Endothelial cell of umbilical vein (primary cell): ENCODE measurements at regions not wholly inside any gene's neighbourhood (a gene's known extent, or its start where the extent isn't known, plus 50 kb on each side); places are given as distances from the start of the nearest gene placed in this dataset.

Experiments
- BruUV-seq: library from RNA; stranded (reverse); fragments of 400-500 nt; replicated peaks from 2 replicates; lab custom pipeline; 2021; lab: Mats Ljungman, UMichigan
- CTCF ChIA-PET: fragments of 300-600, 350-600 bp; sonication (Branson Sonifier 250); formaldehyde crosslinking; loops from one replicate; lab custom pipeline; 2021; ENCODE audit warnings: antibody characterized with exemption, inconsistent platforms; lab: Charles Lee
- POLR2A ChIA-PET: fragments of 300-600, 350-600 bp; sonication (Branson Sonifier 250); formaldehyde crosslinking; loops from one replicate; lab custom pipeline; 2021; ENCODE audit warnings: antibody characterized with exemption, inconsistent platforms; lab: Charles Lee
- DNase-seq: peaks from one replicate; pipeline ENCODE4 v3.0.0-alpha.2; 2011; ENCODE audit warnings: low read depth, low spot score
- FAIRE-seq: peaks from 2 replicates; lab custom pipeline; 2011; peaks lifted over from hg19 to GRCh38; lab: Jason Lieb, UNC
- H2AFZ ChIP-seq: 2 replicates; pipeline ENCODE4 v1.6.0; 2012; ENCODE audit warnings: low read depth, low read length, control low read depth, inconsistent platforms
- H3K27ac ChIP-seq: 2 replicates; pipeline ENCODE4 v1.5.1; 2011; ENCODE audit warnings: low read depth, mild to moderate bottlenecking, control low read depth, low read length, moderate library complexity; ENCODE audit not compliant: insufficient read depth
- H3K27me3 ChIP-seq, 2 experiments: 2 replicates each; pipeline versions ENCODE4 v1.6.0 to v1.6.1; 2011; ENCODE audit warnings: low read length in 2 of 2, mixed read lengths in 1 of 2; ENCODE audit not compliant: control insufficient read depth in 2 of 2, insufficient read depth in 2 of 2
- H3K36me3 ChIP-seq, 2 experiments: 2 replicates in 1 of 2; 3 replicates in 1 of 2; pipeline ENCODE4 v1.5.1; 2011; ENCODE audit warnings: low read length in 2 of 2, mild to moderate bottlenecking in 1 of 2, moderate library complexity in 1 of 2; ENCODE audit not compliant: control insufficient read depth in 2 of 2, insufficient read depth in 2 of 2; ENCODE audit errors: extremely low read depth in 1 of 2
- H3K4me1 ChIP-seq: 3 replicates; pipeline ENCODE4 v1.5.1; 2011; ENCODE audit warnings: mild to moderate bottlenecking, low read length; ENCODE audit not compliant: control insufficient read depth, insufficient read depth; ENCODE audit errors: extremely low read depth
- H3K4me2 ChIP-seq: 2 replicates; pipeline ENCODE4 v1.6.1; 2011; ENCODE audit warnings: low read length, control low read depth, mixed read lengths; ENCODE audit not compliant: insufficient read depth
- H3K4me3 ChIP-seq, 3 experiments: fragments of 200-600 bp in 1 of 3; sonication (generic), shearing (Covaris generic) in 1 of 3; replicated peaks in 1 of 3; 2 replicates each; pipeline ENCODE4 v1.5.1; 2011 to 2016; ENCODE audit warnings: control low read depth in 3 of 3, low read length in 3 of 3, mild to moderate bottlenecking in 2 of 3, inconsistent platforms in 1 of 3, low read depth in 1 of 3, moderate library complexity in 1 of 3; ENCODE audit not compliant: insufficient read depth in 1 of 3
- H3K79me2 ChIP-seq: 2 replicates; pipeline ENCODE4 v1.6.0; 2012; ENCODE audit warnings: low read length, inconsistent platforms; ENCODE audit not compliant: control insufficient read depth, insufficient read depth
- H3K9ac ChIP-seq: replicated peaks from 2 replicates; pipeline ENCODE3; 2011; ENCODE audit warnings: low read length, control low read depth; ENCODE audit not compliant: insufficient read depth; ENCODE audit errors: extremely low read depth
- H3K9me1 ChIP-seq: replicated peaks from 3 replicates; pipeline ENCODE4 v1.6.0; 2011; ENCODE audit warnings: mild to moderate bottlenecking, low read length; ENCODE audit not compliant: control insufficient read depth, insufficient read depth; ENCODE audit errors: extremely low read depth
- H3K9me3 ChIP-seq: replicated peaks from 2 replicates; pipeline ENCODE4 v1.5.1; 2012; ENCODE audit warnings: low read length, inconsistent platforms; ENCODE audit not compliant: control insufficient read depth, insufficient read depth
- H4K20me1 ChIP-seq: replicated peaks from 2 replicates; pipeline ENCODE3; 2011; ENCODE audit warnings: mild to moderate bottlenecking, low read length; ENCODE audit not compliant: control insufficient read depth, insufficient read depth; ENCODE audit errors: extremely low read depth
- CTCF ChIP-seq, 2 donors: IDR thresholded peaks; 1 replicate in 1 of 2; 2 replicates in 1 of 2; pipeline ENCODE4 v1.5.1; 2011; ENCODE audit warnings: low read length in 2 of 2, mild to moderate bottlenecking in 2 of 2, moderate library complexity in 2 of 2, control low read depth in 1 of 2, inconsistent platforms in 1 of 2, low read depth in 1 of 2; ENCODE audit not compliant: insufficient read depth in 1 of 2; ENCODE audit errors: extremely low read depth in 1 of 2
- EZH2 ChIP-seq: IDR thresholded peaks from 2 replicates; pipeline ENCODE4 v1.6.1; 2012; ENCODE audit warnings: borderline replicate concordance, low read depth, mild to moderate bottlenecking, moderate library complexity, low read length, inconsistent platforms; ENCODE audit not compliant: severe bottlenecking
- FOS ChIP-seq: IDR thresholded peaks from 2 replicates; pipeline ENCODE4 v1.6.1; 2011; ENCODE audit warnings: mild to moderate bottlenecking, low read length, moderate library complexity, borderline replicate concordance; ENCODE audit not compliant: insufficient read depth
- GATA2 ChIP-seq: IDR thresholded peaks from 2 replicates; pipeline ENCODE4 v1.7.0; 2011; ENCODE audit warnings: low read depth, mild to moderate bottlenecking, moderate library complexity, mixed read lengths, low read length; ENCODE audit not compliant: insufficient read length, insufficient read depth
- JUN ChIP-seq: IDR thresholded peaks from 2 replicates; pipeline ENCODE4 v1.6.1; 2011; ENCODE audit warnings: borderline replicate concordance, low read depth; ENCODE audit not compliant: insufficient read length, insufficient read depth
- MAX ChIP-seq: IDR thresholded peaks from 2 replicates; pipeline ENCODE4 v1.6.1; 2011; ENCODE audit not compliant: insufficient read depth, insufficient read length
- MYC ChIP-seq: IDR thresholded peaks from one replicate; pipeline ENCODE4 v1.6.1; 2011; ENCODE audit warnings: mild to moderate bottlenecking, low read depth, low read length
- POLR2A ChIP-seq: IDR thresholded peaks from 2 replicates; pipeline ENCODE4 v1.6.1; 2012; ENCODE audit warnings: low read depth, mild to moderate bottlenecking, control low read depth, low read length
- POLR2AphosphoS5 ChIP-seq: IDR thresholded peaks from 2 replicates; pipeline ENCODE4 v1.6.1; 2012; ENCODE audit warnings: low read depth, mild to moderate bottlenecking, control low read depth, low read length, moderate library complexity; ENCODE audit not compliant: insufficient read depth
- dilution Hi-C: fragments of 300-500 bp; cut with MboI; formaldehyde crosslinking; loops from one replicate; pipeline ENCODE4 v1.15.0; 2019; ENCODE audit warnings: low sequenced_read_pairs; ENCODE audit not compliant: extremely low pct_ligation_motif_present
- intact Hi-C: fragments of 100-400 bp; cut with micrococcal nuclease; formaldehyde crosslinking; loops from one replicate; pipeline ENCODE4 v1.10.0; 2022

- dilution Hi-C loops (no loop called here), intact Hi-C loops (no loop called here)
- Histone ChIP-seq H3K9ac (no peak overlapping the region), H3K4me2 (no peak overlapping the region), H3K27me3 (no peaks in the 10 kb centered on the region), H3K9me1 (no peaks in the 10 kb centered on the region), H3K36me3 (no peaks in the 10 kb centered on the region), H3K4me3 (no peak overlapping the region), H3K27ac (no peak overlapping the region), H3K9me3 (no peaks in the 10 kb centered on the region), H2AFZ (no peak overlapping the region), H3K79me2 (no peaks in the 10 kb centered on the region), H3K4me1 (no peaks in the 10 kb centered on the region), H4K20me1 (no peaks in the 10 kb centered on the region)
- TF ChIP-seq MYC = no peak
- no peak for DNase-seq
- POLR2A ChIA-PET = no interaction called here
- CTCF ChIA-PET = no interaction called here
- no peak for FAIRE-seq
- no TSS peak for BruUV-seq
Observed at GRCh38 chr2:180694445-180695421, 285.7 kb upstream of the UBE2E3 start.

GRCh38 chr2:180692322-180692721, 288.1 kb upstream of the UBE2E3 start:
- no TSS peak for BruUV-seq

More at GRCh38 chr2:180692322-180692721, 288.1 kb upstream of the UBE2E3 start:
- no peaks in the 10 kb centered on the region for H3K9me1 ChIP-seq
- no peak overlapping the region for H3K27ac ChIP-seq
- no peak for FAIRE-seq
- dilution Hi-C loops (no loop called here), intact Hi-C loops (no loop called here)
- DNase-seq = no peak
- H3K4me3 ChIP-seq = no peak overlapping the region
- no peak overlapping the region for H2AFZ ChIP-seq
- no peaks in the 10 kb centered on the region for H3K9me3 ChIP-seq
- H3K79me2 ChIP-seq = no peaks in the 10 kb centered on the region
- ChIA-PET CTCF (no interaction called here), POLR2A (no interaction called here)
- no peaks in the 10 kb centered on the region for H3K36me3 ChIP-seq
- no peak overlapping the region for H3K4me2 ChIP-seq
- no peaks in the 10 kb centered on the region for H3K4me1 ChIP-seq
- no peaks in the 10 kb centered on the region for H4K20me1 ChIP-seq
- no peaks in the 10 kb centered on the region for H3K27me3 ChIP-seq
- TF ChIP-seq CTCF (IDR thresholded peaks at IDR 0.05; ENCODE audit: extremely low read depth in 1 of 2, insufficient read depth in 1 of 2, low read depth in 1 of 2, low read length in 2 of 2) (no peak), JUN (no peak), POLR2AphosphoS5 (no peak), EZH2 (no peak), FOS (no peak), MYC (no peak), POLR2A (no peak), MAX (no peak), GATA2 (no peak)
- no peak overlapping the region for H3K9ac ChIP-seq
